NCI-H460 (cell line): ENCODE measurements at regions not wholly inside any gene's neighbourhood (a gene's known extent, or its start where the extent isn't known, plus 50 kb on each side); places are given as distances from the start of the nearest gene placed in this dataset.
"Not testable (repeated sequence)": the region's sequence is repeated elsewhere in the genome, so short reads cannot be mapped to it uniquely, and the experiment has no call there.

Experiments
- DNase-seq: peaks from one replicate; pipeline ENCODE4 v3.0.0-alpha.2; 2016; ENCODE audit warnings: low read depth; ENCODE audit errors: extremely low read depth

DNA sequence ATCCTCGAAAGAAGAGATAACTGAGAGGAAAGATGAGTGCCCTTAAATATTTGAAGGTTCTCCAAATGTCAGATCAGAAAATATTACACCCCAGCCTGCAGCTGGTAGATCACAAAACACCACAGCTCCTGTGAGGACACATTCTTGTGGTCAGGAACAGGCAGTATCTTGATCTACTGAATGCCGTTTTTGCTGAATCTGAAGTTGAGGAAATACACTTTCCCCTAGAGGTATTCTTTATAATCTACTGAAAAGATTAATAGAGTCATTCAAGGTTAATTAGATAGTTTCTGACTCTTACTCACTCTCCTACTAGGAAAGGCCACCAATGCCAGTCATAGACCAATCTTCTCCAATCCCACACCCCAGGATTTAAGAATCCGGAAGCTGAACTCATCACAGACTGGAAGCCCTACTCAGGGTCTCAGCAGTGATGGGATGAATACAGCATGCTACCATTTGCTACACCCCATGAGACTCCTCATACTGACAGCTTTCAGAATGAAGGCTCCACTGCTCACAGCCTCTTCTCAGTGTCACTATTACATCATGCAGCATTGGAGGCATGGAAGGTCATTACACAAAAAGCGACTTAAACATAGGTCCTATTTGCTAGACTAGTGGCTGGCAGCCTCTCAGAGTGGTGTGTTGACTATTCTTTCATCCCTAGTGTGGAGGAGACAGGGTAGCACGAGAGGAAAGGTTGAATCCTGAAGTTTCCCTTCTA, 143.9 kb upstream of the SLC1A3 start:
- DNase-seq, result no peak

DNA sequence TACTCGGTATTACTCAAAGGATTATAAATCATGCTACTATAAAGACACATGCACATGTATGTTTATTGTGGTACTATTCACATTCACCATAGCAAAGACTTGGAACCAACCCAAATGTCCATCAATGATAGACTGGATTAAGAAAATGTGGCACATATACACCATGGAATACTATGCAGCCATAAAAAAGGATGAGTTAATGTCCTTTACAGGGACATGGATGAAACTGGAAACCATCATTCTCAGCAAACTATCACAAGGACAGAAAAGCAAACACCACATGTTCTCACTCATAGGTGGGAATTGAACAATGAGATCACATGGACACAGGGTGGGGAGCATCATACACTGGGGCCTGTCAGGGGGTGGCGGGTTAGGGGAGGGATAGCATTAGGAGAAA, 130.5 kb upstream of the SLC1A3 start:
- not testable (repeated sequence) for DNase-seq

DNA sequence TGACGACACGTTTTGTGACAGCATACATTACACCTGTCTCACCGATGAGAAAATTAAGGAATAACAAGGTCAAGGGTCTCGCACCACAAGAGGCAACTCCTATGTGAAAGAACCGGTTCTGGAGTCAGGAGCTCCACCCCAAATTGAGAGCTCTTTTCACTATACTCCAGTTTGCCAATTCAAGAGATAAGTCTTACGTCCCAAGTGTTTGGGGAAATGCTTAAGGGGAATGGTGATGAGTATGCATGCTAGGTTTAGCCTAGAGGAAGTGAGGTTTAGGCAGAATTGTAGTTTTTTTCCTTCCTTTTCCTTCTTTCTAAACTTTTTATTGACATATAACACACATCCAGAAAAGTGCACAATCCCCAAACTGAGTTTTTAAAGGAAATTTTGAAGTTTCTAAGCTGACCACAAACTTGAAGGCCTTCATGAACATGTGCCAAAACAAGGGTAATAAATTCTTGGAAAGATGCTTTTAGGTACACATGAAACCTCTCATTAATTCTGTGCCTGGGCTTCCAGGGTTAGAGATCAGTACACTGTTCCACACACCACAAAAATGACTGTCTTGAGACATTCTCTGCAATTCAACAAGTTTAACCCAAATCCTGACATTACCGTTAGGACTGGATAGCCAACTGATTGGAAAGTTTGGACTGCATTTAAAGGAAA, 127.6 kb upstream of the SLC1A3 start:
- no peak for DNase-seq

GRCh38 chr5:36481454-36482120, 124.8 kb upstream of the SLC1A3 start:
- no peak for DNase-seq

DNA sequence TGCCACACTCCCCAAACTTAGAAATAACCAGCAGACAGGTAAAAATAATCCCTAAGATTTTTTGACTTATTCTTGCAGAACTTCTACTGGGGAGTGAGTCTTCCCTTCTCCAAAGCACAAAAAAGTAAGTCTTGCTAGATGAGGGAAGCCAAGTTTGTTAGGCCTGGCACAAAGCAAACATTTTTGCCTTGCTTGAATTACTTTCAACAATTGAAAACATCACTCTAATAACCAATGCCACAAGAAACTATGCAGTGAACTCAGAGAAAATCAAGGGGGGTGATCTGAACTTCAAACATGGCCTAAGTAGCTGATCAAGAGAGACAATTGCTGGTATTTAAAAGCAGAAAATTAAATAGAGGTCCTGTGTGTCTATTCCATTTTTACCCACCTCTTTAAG, 123.6 kb upstream of the SLC1A3 start:
- no peak for DNase-seq

DNA sequence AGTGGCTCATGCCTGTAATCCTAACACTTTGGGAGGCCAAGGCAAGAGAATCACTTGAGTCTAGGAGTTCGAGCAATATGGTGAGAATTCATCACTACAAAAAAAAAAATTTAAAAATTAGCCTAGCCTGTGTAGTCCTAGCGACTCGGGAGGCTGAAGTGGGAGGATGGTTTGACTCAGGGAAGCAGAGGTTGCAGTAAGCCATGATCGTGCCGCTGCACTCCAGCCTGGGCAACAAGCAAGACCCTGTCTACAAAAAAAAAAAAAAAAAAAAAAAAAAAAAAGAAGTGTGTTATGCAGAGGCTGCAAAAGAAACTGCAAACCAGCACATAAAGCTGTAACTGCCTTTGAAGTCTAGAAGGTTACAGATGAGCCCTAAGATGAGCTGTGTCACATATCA, 116.9 kb upstream of the SLC1A3 start:
- DNase-seq, result no peak

DNA sequence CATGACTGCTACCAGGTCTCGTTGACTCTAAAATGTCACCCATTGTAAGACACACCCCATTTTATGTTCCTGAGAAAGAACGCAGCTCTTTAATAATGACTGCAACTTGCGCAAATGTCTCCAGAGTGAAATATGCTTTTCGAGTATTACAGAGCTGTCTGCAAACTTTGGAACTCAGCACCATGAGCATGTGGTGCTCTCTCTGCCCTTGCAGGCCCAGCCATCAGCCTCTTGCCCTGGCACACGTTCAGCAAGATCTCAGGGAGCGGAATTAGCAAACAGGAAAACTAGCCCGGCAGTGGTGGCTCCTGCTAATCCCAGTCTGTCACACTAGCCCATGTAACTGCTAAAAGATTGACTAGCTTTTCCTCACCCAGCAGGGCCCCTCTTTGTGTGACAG, 114.5 kb upstream of the SLC1A3 start:
- no peak for DNase-seq

GRCh38 chr5:36492984-36493654, 113.3 kb upstream of the SLC1A3 start:
- no peak for DNase-seq

DNA sequence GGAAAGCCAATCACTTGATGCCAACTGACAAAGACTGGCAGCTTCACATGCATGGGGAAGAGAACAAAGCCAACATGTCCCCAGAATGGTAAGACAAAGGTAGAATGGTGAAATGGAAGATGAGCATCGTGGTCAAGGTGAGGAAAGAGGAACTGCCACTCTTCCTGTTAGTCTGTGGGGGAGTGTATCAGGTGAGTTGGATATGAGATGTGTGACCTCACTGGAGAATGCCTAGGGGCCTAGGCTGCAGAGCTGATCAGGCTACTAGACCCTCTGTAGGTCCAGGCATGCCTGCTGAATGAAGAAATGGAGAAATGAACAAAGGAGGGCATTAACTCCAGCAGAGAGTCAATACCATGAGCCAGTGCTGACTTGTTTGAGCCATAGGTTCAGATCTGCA, 112.4 kb upstream of the SLC1A3 start:
- DNase-seq, result no peak

- no peak for DNase-seq
These were observed 111.4 kb upstream of the SLC1A3 start for GRCh38 chr5:36494841-36495601.

DNA sequence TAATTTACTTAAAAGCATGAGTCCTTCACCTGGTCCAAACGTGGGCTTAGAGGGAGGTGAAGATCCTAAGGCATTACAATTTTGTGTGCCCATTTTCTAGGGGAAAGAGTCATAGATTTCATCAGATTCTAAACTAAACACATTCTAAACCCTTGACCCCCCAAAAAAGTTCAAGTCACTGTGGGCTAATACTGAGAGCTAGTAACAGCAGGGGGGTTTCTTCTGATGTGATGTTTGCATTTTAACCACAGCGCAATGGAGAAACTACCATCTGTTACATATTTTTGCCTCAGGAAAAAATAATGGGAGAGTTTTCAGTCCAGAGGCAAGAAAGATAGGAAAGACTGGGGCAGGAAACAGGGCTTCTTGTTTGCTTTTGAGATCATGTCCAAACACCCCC, 110.8 kb upstream of the SLC1A3 start:
- DNase-seq, result no peak

GRCh38 chr5:36496471-36496870, 109.9 kb upstream of the SLC1A3 start:
- no peak for DNase-seq

DNA sequence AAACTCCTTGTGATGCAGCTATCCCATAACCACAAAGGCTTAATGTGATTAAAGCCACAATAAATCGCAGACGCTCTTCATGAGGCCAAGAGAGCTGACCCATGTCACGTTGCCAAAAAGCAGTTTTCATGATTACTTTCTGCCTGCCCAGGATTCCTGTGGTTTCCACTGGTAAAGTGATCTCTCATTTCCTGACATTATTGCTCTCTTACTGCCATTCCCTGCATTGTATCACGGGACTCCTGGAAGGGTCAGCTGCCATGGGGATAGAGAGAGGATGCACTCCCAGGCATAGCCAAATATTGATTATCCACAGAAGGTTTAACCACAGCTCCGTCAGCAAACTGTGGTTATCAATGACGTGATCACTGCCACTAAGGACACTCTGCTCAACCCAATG, 103.8 kb upstream of the SLC1A3 start:
- DNase-seq, result no peak

GRCh38 chr5:36505021-36505420, 101.4 kb upstream of the SLC1A3 start:
- no peak for DNase-seq

- peak; percentile 61 for DNase-seq
These were observed 99.0 kb upstream of the SLC1A3 start for GRCh38 chr5:36507332-36507952.

- not testable (repeated sequence) for DNase-seq
These were observed 98.1 kb upstream of the SLC1A3 start for GRCh38 chr5:36508331-36508730.

- not testable (repeated sequence) for DNase-seq
These were observed 92.8 kb upstream of the SLC1A3 start for GRCh38 chr5:36513647-36514046.

DNA sequence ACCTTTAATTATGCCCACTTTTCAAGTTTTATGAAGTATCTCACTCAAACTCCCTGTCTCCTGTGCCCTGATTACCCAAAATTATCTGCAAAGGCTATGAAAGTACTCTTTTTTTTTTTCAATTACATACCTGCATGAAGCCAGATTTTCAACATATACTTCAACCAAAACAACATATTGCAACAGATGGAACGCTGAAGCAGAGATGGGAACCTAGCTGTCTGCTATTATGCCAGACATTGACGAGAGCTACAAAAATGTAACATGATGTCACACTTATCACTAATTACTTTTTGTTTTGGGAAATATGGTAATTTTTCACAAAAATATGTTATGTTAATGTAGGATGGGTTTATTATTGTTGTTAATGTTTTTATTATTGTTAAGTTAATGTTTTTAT, 86.5 kb upstream of the SLC1A3 start:
- DNase-seq, result no peak

DNA sequence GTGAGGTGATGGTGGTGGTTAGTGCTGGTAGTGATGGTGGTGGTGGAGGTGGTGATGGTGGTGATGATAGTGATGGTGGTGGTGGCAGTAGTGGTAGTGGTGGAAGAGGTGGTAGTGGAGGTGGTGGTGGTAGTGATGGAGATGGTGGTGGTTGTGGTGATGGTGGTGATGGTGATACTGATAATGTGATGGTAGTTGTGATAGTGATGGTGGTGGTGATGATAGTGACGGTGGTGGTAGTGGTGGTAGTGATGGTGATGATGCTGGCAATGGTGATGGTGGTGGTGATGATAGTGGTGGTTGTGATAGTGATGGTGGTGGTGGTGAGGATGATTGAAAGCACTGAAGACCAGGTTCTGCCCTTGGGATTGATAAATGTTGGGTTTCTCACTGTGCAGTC, 85.2 kb upstream of the SLC1A3 start:
- no peak for DNase-seq
